NCI-H2029 treated with DMSO at 0.1 percent for 48 hours (cell line): ENCODE measurements at regions not wholly inside any gene's neighbourhood (a gene's known extent, or its start where the extent isn't known, plus 50 kb on each side); places are given as distances from the start of the nearest gene placed in this dataset.
"Not testable (repeated sequence)": the region's sequence is repeated elsewhere in the genome, so short reads cannot be mapped to it uniquely, and the experiment has no call there.

Experiments
- DNase-seq: peaks from one replicate; lab custom pipeline; 2025; lab: John Stamatoyannopoulos, UW

DNA sequence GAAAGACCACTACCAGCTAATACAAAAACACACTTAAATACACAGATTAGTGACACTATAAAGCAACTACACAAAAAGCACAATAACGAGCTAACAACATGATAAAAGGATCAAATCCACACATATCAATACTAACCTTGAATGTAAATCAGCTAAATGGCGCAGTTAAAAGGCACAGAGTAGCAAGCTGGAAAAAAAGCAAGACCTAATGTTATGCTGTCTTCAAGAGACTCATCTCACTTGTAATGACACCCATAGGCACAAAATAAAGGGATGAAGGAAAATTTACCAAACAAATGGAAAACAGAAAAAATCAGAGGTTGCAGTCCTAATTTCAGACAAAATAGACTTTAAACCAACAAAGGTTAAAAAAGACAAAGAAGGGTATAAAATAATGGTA lies 86.3 kb downstream of the NUS1 start:
- DNase-seq: no peak

DNA sequence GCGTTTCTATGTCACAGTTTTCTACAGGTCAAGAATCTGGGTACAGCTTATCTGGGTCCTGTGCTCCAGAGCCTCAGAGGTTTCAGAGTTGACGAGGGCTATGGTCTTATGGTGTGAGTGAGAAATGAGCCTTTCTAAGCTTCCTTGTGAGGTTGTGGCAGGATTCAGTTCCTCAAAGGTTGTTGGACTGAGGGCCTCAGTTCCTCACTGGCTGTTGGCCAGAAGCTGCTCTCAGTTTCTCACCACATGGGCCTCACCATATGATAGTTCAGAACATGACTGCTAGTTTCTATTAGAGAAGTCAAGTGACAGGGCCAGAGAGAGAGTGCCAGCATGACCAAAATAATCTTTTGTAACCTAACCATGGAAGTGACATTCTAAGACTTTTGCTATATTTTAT lies 96.1 kb downstream of the NUS1 start:
- DNase-seq: no peak

- no peak for DNase-seq
These were observed 101.2 kb downstream of the NUS1 start for GRCh38 chr6:117776441-117776840.

GRCh38 chr6:117781550-117781949 lies 106.3 kb downstream of the NUS1 start:
- no peak for DNase-seq

DNA sequence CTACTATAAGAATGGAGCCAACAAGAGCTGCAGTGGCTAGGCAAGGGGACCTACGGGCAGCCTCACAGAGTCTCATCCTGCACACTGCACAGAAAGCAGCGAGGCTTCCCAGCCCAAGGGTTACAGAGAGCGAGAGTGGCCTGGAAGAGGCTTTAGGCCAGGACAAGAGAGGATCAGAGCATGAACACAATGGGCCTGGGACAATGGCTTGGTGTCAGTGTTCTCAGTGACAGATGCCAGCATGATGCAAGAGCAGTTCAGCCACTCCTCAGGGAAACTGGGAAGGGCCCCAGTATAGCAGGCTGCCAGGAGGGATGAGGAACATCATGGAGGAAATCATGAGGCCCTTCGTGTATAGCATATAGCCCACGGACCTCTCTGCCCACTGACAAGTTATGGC lies 108.0 kb downstream of the NUS1 start:
- no peak for DNase-seq

- no peak for DNase-seq
These were observed 115.7 kb downstream of the NUS1 start for GRCh38 chr6:117791012-117791411.

DNA sequence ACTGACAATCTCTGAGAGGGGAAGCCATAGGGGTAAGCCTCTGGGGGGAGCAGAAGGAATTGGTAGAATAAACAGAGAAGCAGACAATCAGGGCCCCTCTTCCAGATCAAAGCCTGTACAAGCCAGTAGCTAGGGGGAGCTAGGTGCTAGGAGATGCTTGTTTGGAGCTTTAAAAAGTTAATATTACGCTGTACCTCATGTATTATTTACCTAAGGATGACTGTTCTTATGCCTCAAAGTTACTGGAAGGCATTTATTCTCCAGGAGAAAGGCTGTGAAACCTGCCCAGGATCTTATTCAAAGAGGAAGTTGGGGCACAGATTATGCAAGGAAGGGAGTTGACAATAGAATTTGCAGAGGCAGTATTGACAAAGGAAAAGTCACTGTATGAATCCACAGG lies 111.8 kb upstream of the SLC35F1 start:
- DNase-seq: no peak

- DNase-seq: not testable (repeated sequence)
These were observed 108.2 kb upstream of the SLC35F1 start for GRCh38 chr6:117798819-117799218.

DNA sequence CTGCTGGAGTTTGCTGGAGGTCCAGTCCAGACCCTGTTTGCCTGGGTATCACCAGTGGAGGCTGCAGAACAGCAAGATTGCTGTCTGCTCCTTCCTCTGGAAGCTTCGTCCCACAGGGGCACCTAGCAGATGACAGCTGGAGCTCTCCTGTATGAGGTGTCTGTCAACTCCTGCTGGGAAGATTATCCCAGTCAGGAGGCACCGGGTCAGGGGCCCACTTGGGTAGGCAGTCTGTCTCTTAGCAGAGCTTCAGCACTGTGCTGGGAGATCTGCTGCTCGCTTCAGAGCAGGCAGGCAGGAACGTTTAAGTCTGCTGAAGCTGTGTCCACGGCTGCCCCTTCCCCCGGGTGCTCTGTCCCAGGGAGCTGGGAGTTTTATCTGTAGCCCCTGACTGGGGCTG lies 96.8 kb upstream of the SLC35F1 start:
- no peak for DNase-seq

DNA sequence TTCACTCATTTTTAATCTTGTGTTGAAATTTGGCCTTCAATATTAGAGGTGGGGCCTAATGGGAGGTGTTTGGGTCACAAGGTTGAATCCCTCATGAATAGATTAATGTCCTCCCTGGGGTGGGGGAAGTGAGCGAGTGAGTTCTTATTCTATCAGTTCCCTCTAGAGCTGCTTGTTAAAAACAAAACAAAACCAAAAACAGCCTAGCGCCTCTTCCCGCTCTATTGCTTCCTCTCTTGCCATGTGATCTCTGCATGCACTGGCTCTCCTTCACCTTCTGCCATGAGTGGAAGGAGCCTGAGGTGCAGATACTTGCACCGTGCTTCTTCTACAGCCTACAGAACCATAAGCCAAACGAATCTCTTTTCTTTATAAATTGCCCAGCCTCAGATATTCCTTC lies 89.6 kb upstream of the SLC35F1 start:
- DNase-seq: no peak

GRCh38 chr6:117817992-117818391 lies 89.1 kb upstream of the SLC35F1 start:
- DNase-seq: no peak

- DNase-seq: no peak
These were observed 88.6 kb upstream of the SLC35F1 start for GRCh38 chr6:117818449-117818848.

DNA sequence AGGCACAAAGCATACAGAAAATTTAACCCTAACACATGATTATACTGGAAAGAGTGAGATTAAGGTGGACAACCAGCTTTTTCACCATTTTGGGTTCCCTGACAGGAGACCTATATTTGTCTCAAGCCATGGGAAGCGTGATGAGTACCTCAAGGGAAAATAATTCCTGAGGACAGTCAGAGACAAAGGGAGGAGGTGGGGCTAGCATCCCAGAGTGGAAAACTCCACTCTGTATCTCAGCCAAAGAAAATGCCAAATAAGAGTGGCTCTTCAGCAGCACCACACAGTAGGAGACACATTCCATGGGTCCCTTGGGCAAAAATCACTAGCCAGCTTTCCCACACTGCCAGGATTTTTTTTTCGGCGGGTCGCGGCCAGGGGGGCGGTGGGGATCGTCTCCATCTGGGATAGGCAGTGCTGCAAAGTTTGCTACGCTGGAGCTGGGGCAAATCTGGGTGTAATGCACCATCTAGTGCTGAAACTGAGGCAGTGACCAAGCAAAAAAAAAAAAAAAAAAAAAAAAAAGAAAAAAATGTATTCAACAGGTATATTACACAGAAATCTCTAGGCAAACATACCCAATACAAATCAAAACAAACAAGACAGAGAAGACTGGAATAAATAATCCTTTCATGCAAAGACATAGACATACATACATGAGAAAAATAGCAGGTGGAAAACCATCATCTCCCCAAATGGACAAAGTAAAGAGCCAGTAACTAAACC lies 77.3 kb upstream of the SLC35F1 start:
- DNase-seq: no peak

- DNase-seq: no peak
These were observed 69.8 kb upstream of the SLC35F1 start for GRCh38 chr6:117837261-117837660.

DNA sequence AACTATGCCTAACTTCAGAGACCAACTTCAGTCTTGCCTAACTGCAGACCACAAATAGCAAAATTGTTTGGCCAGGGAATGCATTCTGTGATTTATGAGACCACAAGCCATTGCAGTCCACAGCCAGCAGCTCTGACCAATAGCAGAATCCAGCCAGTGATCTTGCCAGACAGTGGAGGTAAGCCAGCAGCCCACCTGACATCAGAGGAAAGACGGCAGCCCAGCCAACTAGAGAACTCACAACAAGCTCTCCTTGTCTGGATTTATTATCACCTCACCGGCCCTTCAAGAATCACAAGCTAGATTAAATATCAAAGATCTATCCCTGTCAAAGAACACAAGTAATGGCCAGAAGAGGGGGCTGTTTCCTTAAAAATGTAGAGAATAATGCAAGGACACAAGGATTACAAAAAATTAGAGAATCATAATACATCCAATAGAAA lies 66.5 kb upstream of the SLC35F1 start:
- peak; percentile 14 for DNase-seq

DNA sequence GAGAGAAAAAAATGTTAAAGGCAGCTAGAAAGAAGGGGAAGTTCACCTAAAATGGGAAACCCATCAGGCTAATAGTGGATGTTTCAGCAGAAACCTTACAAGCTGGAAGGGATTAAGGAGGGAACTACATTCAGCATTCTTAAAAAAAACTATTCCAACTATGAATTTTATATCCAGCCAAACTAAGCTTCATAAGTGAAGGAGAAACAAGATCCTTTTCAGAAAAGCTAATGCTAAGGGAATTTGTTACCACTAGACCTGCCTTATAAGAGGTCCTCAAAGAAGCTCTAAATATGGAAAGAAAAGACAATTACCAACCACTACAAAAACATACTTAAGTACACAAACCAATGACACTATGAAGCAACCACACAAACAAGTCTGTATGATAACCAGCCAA lies 59.2 kb upstream of the SLC35F1 start:
- DNase-seq: no peak

DNA sequence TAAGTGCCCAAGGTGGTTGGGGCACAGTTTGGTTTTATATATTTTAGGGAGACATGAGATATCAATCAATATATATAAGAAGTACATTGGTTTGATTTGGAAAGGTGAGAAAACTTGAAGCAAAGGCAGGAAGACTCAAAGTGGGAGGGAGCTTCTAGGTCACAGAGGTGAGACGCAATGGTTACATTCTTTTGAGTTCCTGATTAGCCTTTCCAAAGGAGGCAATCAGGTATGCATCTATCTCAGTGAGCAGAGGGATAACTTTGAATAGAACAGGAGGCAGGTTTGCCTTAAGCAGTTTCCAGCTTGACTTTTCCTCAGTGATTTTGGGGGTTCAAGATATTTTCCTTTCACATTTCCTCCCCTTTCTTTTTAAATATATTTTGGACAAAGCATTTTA lies 58.0 kb upstream of the SLC35F1 start:
- no peak for DNase-seq
